GM19023 (cell line): ENCODE measurements at regions not wholly inside any gene's neighbourhood (a gene's known extent, or its start where the extent isn't known, plus 50 kb on each side); places are given as distances from the start of the nearest gene placed in this dataset.
A peak's percentile ranks its signal among the peaks of the same experiment; 100 is the strongest.

ENCODE experiments used
- ATAC-seq: cut with Tn5 transposase; IDR thresholded peaks from one replicate; pipeline ENCODE4 v1.9.1; 2021; ENCODE audit warnings: mild to moderate bottlenecking, moderate library complexity; ENCODE audit not compliant: unreplicated experiment

- no peak for ATAC-seq
Measured at GRCh38 chr2:81551040-81551634, 1246.6 kb upstream of the LRRTM1 start.

GRCh38 chr2:81550277-81550676 lies 1245.7 kb upstream of the LRRTM1 start:
- no peak for ATAC-seq

- no peak for ATAC-seq
Measured at GRCh38 chr2:81549646-81550045, 1245.1 kb upstream of the LRRTM1 start.

GRCh38 chr2:81545626-81546025 lies 1241.1 kb upstream of the LRRTM1 start:
- no peak for ATAC-seq

GRCh38 chr2:81542119-81542518 lies 1237.6 kb upstream of the LRRTM1 start:
- no peak for ATAC-seq

- no peak for ATAC-seq
Measured at GRCh38 chr2:81529944-81530343, 1225.4 kb upstream of the LRRTM1 start.

- peak; percentile 75 for ATAC-seq
Measured at GRCh38 chr2:81528852-81529480, 1224.4 kb upstream of the LRRTM1 start.

GRCh38 chr2:81523344-81523743 lies 1218.8 kb upstream of the LRRTM1 start:
- ATAC-seq, result no peak

- ATAC-seq, result no peak
Measured at GRCh38 chr2:81513328-81513727, 1208.8 kb upstream of the LRRTM1 start.

GRCh38 chr2:81505586-81505985 lies 1201.0 kb upstream of the LRRTM1 start:
- no peak for ATAC-seq

GRCh38 chr2:81495556-81495955 lies 1191.0 kb upstream of the LRRTM1 start:
- ATAC-seq, result no peak

GRCh38 chr2:81483254-81483653 lies 1178.7 kb upstream of the LRRTM1 start:
- ATAC-seq, result no peak

- ATAC-seq, result no peak
Measured at GRCh38 chr2:81481994-81482368, 1177.4 kb upstream of the LRRTM1 start.

- no peak for ATAC-seq
Measured at GRCh38 chr2:81481242-81481993, 1176.9 kb upstream of the LRRTM1 start.

- no peak for ATAC-seq
Measured at GRCh38 chr2:81467096-81467495, 1162.5 kb upstream of the LRRTM1 start.

GRCh38 chr2:81462420-81462819 lies 1157.9 kb upstream of the LRRTM1 start:
- ATAC-seq, result no peak

- no peak for ATAC-seq
Measured at GRCh38 chr2:81445176-81445575, 1140.6 kb upstream of the LRRTM1 start.

GRCh38 chr2:81437456-81438000 lies 1133.0 kb upstream of the LRRTM1 start:
- no peak for ATAC-seq

- ATAC-seq, result no peak
Measured at GRCh38 chr2:81436256-81436655, 1131.7 kb upstream of the LRRTM1 start.

- no peak for ATAC-seq
Measured at GRCh38 chr2:81412681-81413080, 1108.1 kb upstream of the LRRTM1 start.

- no peak for ATAC-seq
Measured at GRCh38 chr2:81403508-81403907, 1099.0 kb upstream of the LRRTM1 start.

GRCh38 chr2:81396417-81397019 lies 1092.0 kb upstream of the LRRTM1 start:
- ATAC-seq, result no peak
